K562 (cell line): ENCODE measurements at regions not wholly inside any gene's neighbourhood (a gene's known extent, or its start where the extent isn't known, plus 50 kb on each side); places are given as distances from the start of the nearest gene placed in this dataset.

Experiments used
- ATAC-seq: fragments of 200-7000 bp; cut with Tn5 transposase; 3 replicates; pipeline ENCODE4 v1.9.1; 2020; ENCODE audit warnings: moderate library complexity
- BruUV-seq: library from RNA; stranded (reverse); fragments of 400-500 nt; replicated peaks from 2 replicates; lab custom pipeline; 2021; lab: Mats Ljungman, UMichigan
- CTCF ChIA-PET: fragments of 300-600 bp; formaldehyde crosslinking; extraction: SDS; loops from one replicate; lab custom pipeline; 2021; ENCODE audit warnings: low intra/inter-chr PET ratio; lab: Yijun Ruan, JAX
- POLR2A ChIA-PET: fragments of 300-600, 350-650 bp; sonication (Branson Sonifier 250); formaldehyde crosslinking; extraction: SDS; loops from one replicate; lab custom pipeline; 2021; ENCODE audit warnings: antibody characterized with exemption, inconsistent platforms; lab: Yijun Ruan, JAX
- DNase-seq, 4 experiments: peaks; one replicate each; pipeline versions ENCODE4 v3.0.0 to v3.0.0-alpha.2; 2011 to 2018; ENCODE audit warnings: low spot score in 3 of 4, mixed read lengths in 3 of 4; ENCODE audit errors: extremely low read depth in 1 of 4
- FAIRE-seq: peaks from 2 replicates; lab custom pipeline; 2011; peaks lifted over from hg19 to GRCh38; lab: Jason Lieb, UNC
- H2AFZ ChIP-seq: 2 replicates; pipeline ENCODE4 v1.6.0; 2011; ENCODE audit warnings: low read depth, low read length, control low read depth, inconsistent platforms
- H3K27ac ChIP-seq: fragments of 200-600 bp; 3 replicates; pipeline ENCODE4 v1.8.0; 2011; ENCODE audit warnings: low read depth, mild to moderate bottlenecking, control low read depth, inconsistent platforms, low read length, moderate library complexity, mixed read lengths; ENCODE audit errors: extremely low read depth
- H3K27me3 ChIP-seq, 2 experiments: fragments of 300-600 bp in 1 of 2; 2 replicates in 1 of 2; 3 replicates in 1 of 2; pipeline versions ENCODE4 v1.6.0 to v1.8.0; 2011; ENCODE audit warnings: inconsistent platforms in 2 of 2, low read length in 2 of 2, mild to moderate bottlenecking in 1 of 2, mixed read lengths in 1 of 2, moderate library complexity in 1 of 2; ENCODE audit not compliant: control insufficient read depth in 2 of 2, insufficient read depth in 2 of 2
- H3K36me3 ChIP-seq: fragments of 300-600 bp; 3 replicates; pipeline ENCODE4 v1.8.0; 2011; ENCODE audit warnings: mild to moderate bottlenecking, low read length, inconsistent platforms; ENCODE audit not compliant: control insufficient read depth, insufficient read depth
- H3K4me1 ChIP-seq, 2 experiments: fragments of 200-600 bp in 1 of 2; replicated peaks in 1 of 2; 2 replicates in 1 of 2; 3 replicates in 1 of 2; pipeline versions ENCODE4 v1.5.1 to v1.8.0; 2011; ENCODE audit warnings: inconsistent platforms in 2 of 2, low read length in 2 of 2, mild to moderate bottlenecking in 1 of 2, mixed read lengths in 1 of 2, moderate library complexity in 1 of 2; ENCODE audit not compliant: control insufficient read depth in 2 of 2, insufficient read depth in 2 of 2
- H3K4me2 ChIP-seq: 2 replicates; pipeline ENCODE4 v1.6.1; 2011; ENCODE audit warnings: low read length, control low read depth, inconsistent platforms, mixed read lengths; ENCODE audit not compliant: insufficient read depth
- H3K4me3 ChIP-seq: fragments of 200-600 bp; sonication (generic), shearing (Covaris generic); 2 replicates; pipeline ENCODE4 v1.5.1; 2016; ENCODE audit warnings: control low read depth, inconsistent platforms
- H3K79me2 ChIP-seq: fragments of 200-600 bp; 3 replicates; pipeline ENCODE4 v1.8.0; 2011; ENCODE audit warnings: low read length, inconsistent platforms; ENCODE audit not compliant: control insufficient read depth, insufficient read depth
- H3K9ac ChIP-seq, 2 experiments: 2 replicates each; pipeline versions ENCODE4 v1.6.0 to v1.6.1; 2011; ENCODE audit warnings: low read depth in 2 of 2, low read length in 2 of 2, control low read depth in 1 of 2, inconsistent platforms in 1 of 2, mild to moderate bottlenecking in 1 of 2, mixed read lengths in 1 of 2; ENCODE audit not compliant: insufficient read depth in 1 of 2
- H3K9me1 ChIP-seq: one replicate; pipeline ENCODE4 v1.6.0; 2011; ENCODE audit warnings: inconsistent platforms, mild to moderate bottlenecking, low read length, moderate library complexity; ENCODE audit not compliant: control insufficient read depth, insufficient read depth
- H3K9me3 ChIP-seq: replicated peaks from 2 replicates; pipeline ENCODE4 v1.5.1; 2011; ENCODE audit warnings: low read depth, low read length, inconsistent platforms; ENCODE audit not compliant: control insufficient read depth, insufficient read depth
- H4K20me1 ChIP-seq: replicated peaks from 2 replicates; pipeline ENCODE4 v1.6.1; 2011; ENCODE audit warnings: low read length, inconsistent platforms, mixed read lengths; ENCODE audit not compliant: control insufficient read depth, insufficient read depth
- ASH1L ChIP-seq: fragments of 450-650 bp; IDR thresholded peaks from 2 replicates; pipeline ENCODE4 v1.6.1; 2018; ENCODE audit warnings: borderline replicate concordance, mild to moderate bottlenecking, low read depth; ENCODE audit not compliant: partially characterized antibody
- CHCHD3 ChIP-seq: fragments of 250-450 bp; sonication (Bioruptor Pico); IDR thresholded peaks from 2 replicates; pipeline ENCODE4 v2.1.2; 2022; ENCODE audit warnings: mild to moderate bottlenecking
- ETS2 ChIP-seq: IDR thresholded peaks from 2 replicates; pipeline ENCODE4 v1.6.1; 2016; ENCODE audit warnings: borderline replicate concordance, missing genetic modification characterization, mild to moderate bottlenecking, moderate library complexity, missing compliant biosample characterization; ENCODE audit not compliant: poor library complexity, severe bottlenecking
- GABPA ChIP-seq: fragments of 200-800 bp; sonication (Bioruptor generic); conservative IDR thresholded peaks from 2 replicates; pipeline ENCODE4 v1.6.1; 2016; ENCODE audit warnings: low read depth, missing genetic modification characterization, missing compliant biosample characterization
- KLF1 ChIP-seq: fragments of 450-650 bp; IDR thresholded peaks from 2 replicates; pipeline ENCODE4 v1.6.1; 2016; ENCODE audit warnings: missing genetic modification characterization, missing compliant biosample characterization
- NR2C2 ChIP-seq, 2 experiments: fragments of 200-800 bp in 1 of 2; sonication (Bioruptor generic) in 1 of 2; sonication (generic) in 1 of 2; formaldehyde crosslinking in 1 of 2; IDR thresholded peaks; 2 replicates each; pipeline versions ENCODE4 v1.6.1 to v1.8.0; 2016 to 2022; ENCODE audit warnings: mild to moderate bottlenecking in 1 of 2, missing compliant biosample characterization in 1 of 2, missing genetic modification characterization in 1 of 2, missing genetic modification reagents in 1 of 2
- POU5F1 ChIP-seq: fragments of 150-350 bp; IDR thresholded peaks from 2 replicates; pipeline ENCODE4 v1.6.1; 2014; ENCODE audit warnings: borderline replicate concordance, low read length, low read depth, mild to moderate bottlenecking; ENCODE audit not compliant: partially characterized antibody
- RAD51 ChIP-seq: fragments of 450-650 bp; IDR thresholded peaks from 2 replicates; pipeline ENCODE4 v1.7.1; 2016; ENCODE audit warnings: low read depth, mild to moderate bottlenecking, borderline replicate concordance
- SREBF1 ChIP-seq: fragments of 150-350 bp; IDR thresholded peaks from 2 replicates; pipeline ENCODE4 v1.6.1; 2014; ENCODE audit warnings: antibody characterized with exemption, low read depth, low read length, borderline replicate concordance
- ZNF324 ChIP-seq: fragments of 250-450 bp; sonication (Bioruptor Pico); IDR thresholded peaks from 2 replicates; pipeline ENCODE4 v1.4.0; 2020; ENCODE audit warnings: mild to moderate bottlenecking
- ZNF583 ChIP-seq: fragments of 250-450 bp; sonication (Bioruptor Pico); IDR thresholded peaks from 2 replicates; pipeline ENCODE4 v1.4.0; 2020
- ZSCAN29 ChIP-seq: fragments of 450-650 bp; IDR thresholded peaks from 2 replicates; pipeline ENCODE4 v1.6.1; 2017
- WGBS: fragments of 100-300 bp; shearing (Covaris generic); methylation state at CpG from one replicate; pipeline ENCODE4 v1.1.6; 2016; ENCODE audit warnings: low coverage, mixed read lengths; ENCODE audit not compliant: insufficient coverage; ENCODE audit errors: missing lambda C conversion rate; 5-methylcytosine and 5-hydroxymethylcytosine counted together
- in situ Hi-C: fragments of 300-500 bp; cut with MboI; formaldehyde crosslinking; loops from 4 replicates; pipeline ENCODE4 v1.15.0; 2018; ENCODE audit warnings: inconsistent platforms, mixed read lengths
- intact Hi-C: fragments of 100-400 bp; cut with micrococcal nuclease; formaldehyde crosslinking; loops from 2 replicates; pipeline ENCODE4 v1.14.2; 2022

GRCh38 chr1:208581209-208581608 is 337.0 kb upstream of the PLXNA2 start:
- CTCF ChIA-PET, result no interaction called here
- Histone ChIP-seq H3K4me1 (no peaks in the 10 kb centered on the region), H3K36me3 (no peaks in the 10 kb centered on the region)
- no peak for TF ChIP-seq SREBF1
- no peak for TF ChIP-seq ZNF583 (CRISPR knock-in tag)
- TF ChIP-seq ETS2 (tag), result no peak
- TF ChIP-seq NR2C2 (CRISPR knock-in tag; IDR thresholded peaks at IDR 0.05), result no peak
- no peak for TF ChIP-seq NR2C2 (tag; IDR thresholded peaks at IDR 0.05)
- no peak for TF ChIP-seq GABPA (tag)
- no peak for TF ChIP-seq ZSCAN29
- TF ChIP-seq ASH1L, result no peak
- TF ChIP-seq POU5F1, result no peak
- TF ChIP-seq ZNF324 (CRISPR knock-in tag), result no peak
- TF ChIP-seq RAD51, result no peak
- no peak for TF ChIP-seq KLF1 (tag)
- TF ChIP-seq CHCHD3 (CRISPR knock-in tag), result no peak
- TF ChIP-seq, all 486 proteins: peak for 0
- DNase-seq (no peak), FAIRE-seq (no peak), ATAC-seq (no peak)
- Histone ChIP-seq H3K9ac (no peak overlapping the region), H3K4me2 (no peak overlapping the region), H2AFZ (no peak overlapping the region), H3K27me3 (no peaks in the 10 kb centered on the region), H3K79me2 (no peaks in the 10 kb centered on the region), H3K9me1 (no peaks in the 10 kb centered on the region), H4K20me1 (no peaks in the 10 kb centered on the region; the same call in 1 of the 2 replicates), H3K27ac (no peak overlapping the region), H3K9me3 (no peaks in the 10 kb centered on the region), H3K4me3 (no peak overlapping the region)
- POLR2A ChIA-PET, result interaction anchor here (0.6 kb wide), 1 partner anchor 1092 kb away, joined by 4 read pairs; no protein-coding TSS in a partner anchor
- intact Hi-C loops (no loop called here), in situ Hi-C loops (no loop called here)
- WGBS, result 0% methylated on average over 3 of the region's 3 CpGs
- no TSS peak for BruUV-seq
